ENCODE measurements at regions not wholly inside any gene's neighbourhood (a gene's known extent, or its start where the extent isn't known, plus 50 kb on each side); places are given as distances from the start of the nearest gene placed in this dataset.

DNA sequence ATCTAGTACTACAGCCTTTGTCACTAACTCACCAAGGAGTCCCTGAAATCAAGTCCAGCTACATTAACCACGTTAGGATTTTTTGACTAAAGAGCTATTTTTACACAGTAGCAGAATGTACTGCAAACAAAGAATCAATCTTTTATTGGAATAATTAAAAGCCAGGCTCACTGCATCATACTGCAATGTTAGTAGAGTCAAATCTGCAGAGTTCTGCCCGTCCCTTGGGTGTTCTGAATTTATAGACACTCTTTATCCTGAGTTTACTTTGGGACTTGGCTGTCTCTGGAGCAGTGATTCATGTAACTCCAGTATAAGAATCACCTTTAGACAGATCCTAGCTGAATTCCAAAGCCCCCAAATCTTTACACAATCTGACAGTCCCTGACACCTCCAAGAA is 127.9 kb upstream of the THSD7B start:
- TF ChIP-seq GATA3 (IDR thresholded peaks at IDR 0.05; ENCODE audit: low read depth, low read length) (no peak), GATA2 (IDR thresholded peaks at IDR 0.05; ENCODE audit: low read depth, low read length) (no peak)

All from SH-SY5Y (cell line).